ENCODE measurements at regions not wholly inside any gene's neighbourhood (a gene's known extent, or its start where the extent isn't known, plus 50 kb on each side); places are given as distances from the start of the nearest gene placed in this dataset.

GRCh38 chr13:85661675-85662074 is 137.5 kb downstream of the SLITRK6 start:
- Histone ChIP-seq H3K9me3 (no peaks in the 10 kb centered on the region), H3K36me3 (no peaks in the 10 kb centered on the region)

GRCh38 chr13:85659493-85659892 is 139.7 kb downstream of the SLITRK6 start:
- peaks cover 0 to 21% (median 0%) of the 10 kb centered on the region in 3 donors for H3K4me1 ChIP-seq
- no peaks in the 10 kb centered on the region for H3K9me3 ChIP-seq
- TF ChIP-seq EP300 (IDR thresholded peaks at IDR 0.05) = no peak
- TF ChIP-seq POLR2A (IDR thresholded peaks at IDR 0.05) = no peak
- TF ChIP-seq POLR2AphosphoS5 (IDR thresholded peaks at IDR 0.05) = peak; percentile 27
- WGBS, 2 donors (ENCODE audit: low coverage in 1 of 2) = 40 to 62% methylated on average over 4 of the region's 4 CpGs
- no peak overlapping the region for H3K4me3 ChIP-seq
- no peak for ATAC-seq
- H3K27me3 ChIP-seq = no peaks in the 10 kb centered on the region
- no peaks in the 10 kb centered on the region for H3K36me3 ChIP-seq
- no peak overlapping the region for H3K27ac ChIP-seq

More at GRCh38 chr13:85661675-85662074, 137.5 kb downstream of the SLITRK6 start:
- no peak for ATAC-seq
- Histone ChIP-seq H3K27me3 (no peaks in the 10 kb centered on the region), H3K4me1 (peaks cover 0 to 21% (median 0%) of the 10 kb centered on the region in 3 donors), H3K4me3 (no peak overlapping the region), H3K27ac (no peak overlapping the region)
- no peak for TF ChIP-seq EP300 (IDR thresholded peaks at IDR 0.05)
- TF ChIP-seq POLR2AphosphoS5 (IDR thresholded peaks at IDR 0.05) = no peak
- no peak for TF ChIP-seq CTCF (IDR thresholded peaks at IDR 0.05)
- TF ChIP-seq POLR2A (IDR thresholded peaks at IDR 0.05) = no peak

GRCh38 chr13:85657942-85658341 is 141.3 kb downstream of the SLITRK6 start:
- Histone ChIP-seq H3K36me3 (no peaks in the 10 kb centered on the region), H3K9me3 (no peaks in the 10 kb centered on the region), H3K27ac (no peak overlapping the region), H3K4me3 (no peak overlapping the region), H3K27me3 (no peaks in the 10 kb centered on the region), H3K4me1 (peaks cover 0 to 21% (median 0%) of the 10 kb centered on the region in 3 donors)
- ATAC-seq = no peak
- TF ChIP-seq EP300 (IDR thresholded peaks at IDR 0.05) (no peak), POLR2A (IDR thresholded peaks at IDR 0.05) (no peak), POLR2AphosphoS5 (IDR thresholded peaks at IDR 0.05) (no peak), CTCF (IDR thresholded peaks at IDR 0.05) (no peak)

GRCh38 chr13:85655040-85655439 is 144.2 kb downstream of the SLITRK6 start:
- no peaks in the 10 kb centered on the region for H3K27me3 ChIP-seq
- H3K4me3 ChIP-seq = no peak overlapping the region
- no peak for ATAC-seq
- H3K9me3 ChIP-seq = no peaks in the 10 kb centered on the region
- TF ChIP-seq EP300 (IDR thresholded peaks at IDR 0.05) (no peak), CTCF (IDR thresholded peaks at IDR 0.05) (no peak), POLR2AphosphoS5 (IDR thresholded peaks at IDR 0.05) (no peak), POLR2A (IDR thresholded peaks at IDR 0.05) (no peak)
- H3K27ac ChIP-seq = no peak overlapping the region
- H3K4me1 ChIP-seq = peaks cover 0 to 7% (median 0%) of the 10 kb centered on the region in 3 donors
- no peaks in the 10 kb centered on the region for H3K36me3 ChIP-seq
- WGBS, 2 donors (ENCODE audit: low coverage in 1 of 2) = 85 to 88% methylated on average over 1 of the region's 1 CpG

GRCh38 chr13:85654227-85654626 is 145.0 kb downstream of the SLITRK6 start:
- no peaks in the 10 kb centered on the region for H3K27me3 ChIP-seq
- no peak overlapping the region for H3K4me3 ChIP-seq
- TF ChIP-seq POLR2A (IDR thresholded peaks at IDR 0.05) = no peak
- TF ChIP-seq CTCF (IDR thresholded peaks at IDR 0.05) = no peak
- no peak for TF ChIP-seq EP300 (IDR thresholded peaks at IDR 0.05)
- TF ChIP-seq POLR2AphosphoS5 (IDR thresholded peaks at IDR 0.05) = no peak
- no peaks in the 10 kb centered on the region for H3K9me3 ChIP-seq
- WGBS, 2 donors (ENCODE audit: low coverage in 1 of 2) = 10 to 15% methylated on average over 2 of the region's 2 CpGs
- no peaks in the 10 kb centered on the region for H3K4me1 ChIP-seq
- no peak overlapping the region for H3K27ac ChIP-seq
- no peak for ATAC-seq
- no peaks in the 10 kb centered on the region for H3K36me3 ChIP-seq
